ENCODE measurements at regions not wholly inside any gene's neighbourhood (a gene's known extent, or its start where the extent isn't known, plus 50 kb on each side); places are given as distances from the start of the nearest gene placed in this dataset.

DNA sequence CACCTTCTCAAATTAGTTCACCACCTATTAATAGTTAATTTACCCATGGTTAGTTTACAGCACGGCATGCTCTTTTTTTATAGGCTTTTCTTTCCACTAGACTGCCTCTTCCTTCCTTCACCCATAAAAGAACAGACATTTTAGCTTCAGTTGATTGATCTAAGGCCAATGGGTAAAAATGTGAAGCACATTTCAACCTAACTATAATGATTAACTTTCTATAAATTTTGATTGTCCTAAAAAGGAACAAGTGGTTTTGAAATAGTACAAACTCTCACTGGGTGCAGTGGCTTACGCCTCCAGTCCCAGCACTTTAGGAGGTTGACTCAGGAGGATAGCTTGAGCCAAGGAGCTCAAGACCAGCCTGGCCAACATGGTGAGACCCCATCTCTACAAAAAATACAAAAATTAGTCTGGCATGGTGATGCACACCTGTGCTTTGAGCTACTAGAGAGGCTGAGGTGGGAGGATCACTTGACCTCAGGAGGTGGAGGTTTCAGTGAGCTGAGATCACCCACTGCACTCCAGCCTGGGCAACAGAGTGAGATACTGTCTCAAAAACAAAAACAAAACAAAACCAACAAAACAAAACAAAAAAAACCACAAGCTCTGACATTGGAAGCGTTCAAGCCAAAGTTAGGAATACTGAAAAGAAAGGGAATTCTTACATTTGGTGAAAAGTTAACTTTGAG, 89.9 kb upstream of the FAT1 start:
- Histone ChIP-seq H3K4me3 (ENCODE audit: low read depth in 1 of 2, low read length in 2 of 2) (no peak overlapping the region), H3K9me3 (ENCODE audit: control insufficient read depth in 1 of 2, low read length in 2 of 2) (no peaks in the 10 kb centered on the region), H3K4me1 (ENCODE audit: control insufficient read depth in 1 of 2, insufficient read depth in 2 of 2, low read length in 2 of 2) (no peaks in the 10 kb centered on the region), H3K27me3 (ENCODE audit: control insufficient read depth in 1 of 2, insufficient read depth in 2 of 2, low read length in 2 of 2) (no peaks in the 10 kb centered on the region), H3K36me3 (ENCODE audit: control insufficient read depth in 1 of 2, insufficient read depth in 2 of 2, low read length in 2 of 2) (no peaks in the 10 kb centered on the region), H3K9ac (ENCODE audit: low read depth in 1 of 2, low read length in 2 of 2) (no peak overlapping the region), H3K27ac (ENCODE audit: low read depth, low read length) (no peak overlapping the region)

GRCh38 chr4:186814535-186815070, 90.9 kb upstream of the FAT1 start:
- Histone ChIP-seq H3K36me3 (ENCODE audit: control insufficient read depth in 1 of 2, insufficient read depth in 2 of 2, low read length in 2 of 2) (no peaks in the 10 kb centered on the region), H3K9me3 (ENCODE audit: control insufficient read depth in 1 of 2, low read length in 2 of 2) (no peaks in the 10 kb centered on the region), H3K9ac (ENCODE audit: low read depth in 1 of 2, low read length in 2 of 2) (no peak overlapping the region), H3K27me3 (ENCODE audit: control insufficient read depth in 1 of 2, insufficient read depth in 2 of 2, low read length in 2 of 2) (no peaks in the 10 kb centered on the region), H3K4me1 (ENCODE audit: control insufficient read depth in 1 of 2, insufficient read depth in 2 of 2, low read length in 2 of 2) (peaks cover under 1 to 3% of the 10 kb centered on the region in 2 donors), H3K27ac (ENCODE audit: low read depth, low read length) (no peak overlapping the region), H3K4me3 (ENCODE audit: low read depth in 1 of 2, low read length in 2 of 2) (no peak overlapping the region)

DNA sequence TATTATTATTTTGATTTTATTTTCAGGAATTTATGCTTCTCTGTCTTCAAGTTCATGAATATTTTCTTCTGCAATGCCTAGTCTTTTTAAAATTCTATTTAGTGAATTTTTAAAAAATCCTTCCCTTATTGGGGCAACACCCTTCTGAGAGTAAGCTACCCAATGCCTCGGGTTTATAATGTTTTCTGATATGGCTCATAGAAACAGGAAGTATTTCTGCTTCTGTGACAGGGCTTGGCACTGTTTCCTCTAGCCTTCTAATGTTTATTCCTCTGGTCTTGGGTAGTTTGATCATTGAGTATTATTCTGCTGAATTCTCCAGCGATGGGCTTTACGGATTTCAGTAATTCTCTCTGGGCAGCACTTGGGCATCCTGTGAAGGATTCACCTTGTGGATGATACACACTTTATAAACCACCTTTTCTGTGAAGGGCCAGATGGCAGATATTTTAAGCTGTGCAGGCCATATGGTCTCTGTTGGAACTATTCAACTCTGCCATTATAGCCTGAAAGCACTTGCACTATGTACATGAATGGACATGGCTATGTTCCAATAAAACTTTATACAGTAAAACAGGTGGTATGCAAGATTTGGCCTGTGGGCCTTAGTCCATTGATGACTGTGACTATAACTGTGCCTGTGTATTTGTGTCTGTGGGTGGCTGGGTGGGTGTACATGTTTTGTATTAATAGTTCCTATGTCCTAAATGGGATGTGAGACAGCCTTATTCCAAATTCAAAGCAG, 95.9 kb upstream of the FAT1 start:
- no peak overlapping the region for H3K4me3 ChIP-seq (ENCODE audit: low read depth in 1 of 2, low read length in 2 of 2)
- H3K36me3 ChIP-seq (ENCODE audit: control insufficient read depth in 1 of 2, insufficient read depth in 2 of 2, low read length in 2 of 2): no peaks in the 10 kb centered on the region
- no peaks in the 10 kb centered on the region for H3K9me3 ChIP-seq (ENCODE audit: control insufficient read depth in 1 of 2, low read length in 2 of 2)
- no peak overlapping the region for H3K27ac ChIP-seq (ENCODE audit: low read depth, low read length)
- H3K4me1 ChIP-seq (ENCODE audit: control insufficient read depth in 1 of 2, insufficient read depth in 2 of 2, low read length in 2 of 2): peaks cover 13 to 25% of the 10 kb centered on the region in 2 donors
- no peak overlapping the region for H3K9ac ChIP-seq (ENCODE audit: low read depth in 1 of 2, low read length in 2 of 2)
- H3K27me3 ChIP-seq (ENCODE audit: control insufficient read depth in 1 of 2, insufficient read depth in 2 of 2, low read length in 2 of 2): no peaks in the 10 kb centered on the region

- Histone ChIP-seq H3K27me3 (ENCODE audit: control insufficient read depth in 1 of 2, insufficient read depth in 2 of 2, low read length in 2 of 2) (no peaks in the 10 kb centered on the region), H3K27ac (ENCODE audit: low read depth, low read length) (no peak overlapping the region), H3K4me3 (ENCODE audit: low read depth in 1 of 2, low read length in 2 of 2) (no peak overlapping the region), H3K9ac (ENCODE audit: low read depth in 1 of 2, low read length in 2 of 2) (no peak overlapping the region), H3K9me3 (ENCODE audit: control insufficient read depth in 1 of 2, low read length in 2 of 2) (no peaks in the 10 kb centered on the region), H3K36me3 (ENCODE audit: control insufficient read depth in 1 of 2, insufficient read depth in 2 of 2, low read length in 2 of 2) (no peaks in the 10 kb centered on the region), H3K4me1 (ENCODE audit: control insufficient read depth in 1 of 2, insufficient read depth in 2 of 2, low read length in 2 of 2) (peaks cover 14 to 32% of the 10 kb centered on the region in 2 donors)
Measured at GRCh38 chr4:186820391-186820891, 96.8 kb upstream of the FAT1 start.

GRCh38 chr4:186823989-186824388, 100.3 kb upstream of the FAT1 start:
- Histone ChIP-seq H3K36me3 (ENCODE audit: control insufficient read depth in 1 of 2, insufficient read depth in 2 of 2, low read length in 2 of 2) (no peaks in the 10 kb centered on the region), H3K4me1 (ENCODE audit: control insufficient read depth in 1 of 2, insufficient read depth in 2 of 2, low read length in 2 of 2) (peaks cover 25 to 40% of the 10 kb centered on the region in 2 donors), H3K9ac (ENCODE audit: low read depth in 1 of 2, low read length in 2 of 2) (no peak overlapping the region), H3K27me3 (ENCODE audit: control insufficient read depth in 1 of 2, insufficient read depth in 2 of 2, low read length in 2 of 2) (no peaks in the 10 kb centered on the region), H3K27ac (ENCODE audit: low read depth, low read length) (no peak overlapping the region), H3K4me3 (ENCODE audit: low read depth in 1 of 2, low read length in 2 of 2) (no peak overlapping the region), H3K9me3 (ENCODE audit: control insufficient read depth in 1 of 2, low read length in 2 of 2) (no peaks in the 10 kb centered on the region)

DNA sequence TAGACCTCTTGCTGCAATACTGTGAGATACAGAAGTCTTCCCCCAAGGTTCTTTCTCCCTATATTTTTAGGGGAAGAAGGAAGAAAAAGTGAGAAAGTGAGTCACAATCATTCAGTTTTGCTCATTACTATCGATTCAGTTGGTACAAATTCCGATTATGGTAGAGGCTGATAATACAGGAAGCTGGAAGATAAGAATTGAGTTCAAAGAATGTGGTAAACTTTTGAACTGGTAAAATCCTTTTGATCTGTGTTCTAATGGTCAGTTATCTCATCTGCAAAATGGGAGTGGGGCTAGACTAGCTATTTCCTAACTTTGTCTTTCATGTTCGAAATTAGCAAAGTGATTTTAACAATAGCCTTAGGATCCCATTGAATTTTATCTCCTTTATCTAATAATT, 101.4 kb upstream of the FAT1 start:
- Histone ChIP-seq H3K4me3 (ENCODE audit: low read depth in 1 of 2, low read length in 2 of 2) (no peak overlapping the region), H3K27me3 (ENCODE audit: control insufficient read depth in 1 of 2, insufficient read depth in 2 of 2, low read length in 2 of 2) (no peaks in the 10 kb centered on the region), H3K9me3 (ENCODE audit: control insufficient read depth in 1 of 2, low read length in 2 of 2) (no peaks in the 10 kb centered on the region), H3K9ac (ENCODE audit: low read depth in 1 of 2, low read length in 2 of 2) (no peak overlapping the region), H3K27ac (ENCODE audit: low read depth, low read length) (no peak overlapping the region), H3K36me3 (ENCODE audit: control insufficient read depth in 1 of 2, insufficient read depth in 2 of 2, low read length in 2 of 2) (no peaks in the 10 kb centered on the region), H3K4me1 (ENCODE audit: control insufficient read depth in 1 of 2, insufficient read depth in 2 of 2, low read length in 2 of 2) (peaks cover 31 to 43% of the 10 kb centered on the region in 2 donors)

DNA sequence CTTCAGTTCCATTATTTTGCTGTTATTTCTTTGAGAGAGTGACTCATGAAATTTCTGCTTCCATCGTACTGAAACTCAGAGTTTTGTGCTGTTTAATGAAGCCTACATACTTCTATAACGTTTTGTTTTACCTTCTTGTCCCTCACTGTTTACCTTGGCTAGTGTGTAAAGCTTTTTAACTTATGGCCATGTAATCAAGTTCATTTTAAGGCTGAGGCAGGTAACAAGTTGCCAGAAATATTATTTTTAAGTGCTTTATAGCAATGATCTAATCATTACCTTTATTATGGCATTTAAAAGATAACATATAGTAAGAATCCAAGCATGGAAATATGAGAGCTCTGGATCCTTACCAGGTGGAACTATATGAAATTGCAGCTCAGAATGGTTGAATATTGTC, 102.3 kb upstream of the FAT1 start:
- Histone ChIP-seq H3K9me3 (ENCODE audit: control insufficient read depth in 1 of 2, low read length in 2 of 2) (no peaks in the 10 kb centered on the region), H3K27ac (ENCODE audit: low read depth, low read length) (no peak overlapping the region), H3K4me1 (ENCODE audit: control insufficient read depth in 1 of 2, insufficient read depth in 2 of 2, low read length in 2 of 2) (peaks cover 36 to 43% of the 10 kb centered on the region in 2 donors), H3K9ac (ENCODE audit: low read depth in 1 of 2, low read length in 2 of 2) (no peak overlapping the region), H3K4me3 (ENCODE audit: low read depth in 1 of 2, low read length in 2 of 2) (no peak overlapping the region), H3K36me3 (ENCODE audit: control insufficient read depth in 1 of 2, insufficient read depth in 2 of 2, low read length in 2 of 2) (no peaks in the 10 kb centered on the region), H3K27me3 (ENCODE audit: control insufficient read depth in 1 of 2, insufficient read depth in 2 of 2, low read length in 2 of 2) (no peaks in the 10 kb centered on the region)

DNA sequence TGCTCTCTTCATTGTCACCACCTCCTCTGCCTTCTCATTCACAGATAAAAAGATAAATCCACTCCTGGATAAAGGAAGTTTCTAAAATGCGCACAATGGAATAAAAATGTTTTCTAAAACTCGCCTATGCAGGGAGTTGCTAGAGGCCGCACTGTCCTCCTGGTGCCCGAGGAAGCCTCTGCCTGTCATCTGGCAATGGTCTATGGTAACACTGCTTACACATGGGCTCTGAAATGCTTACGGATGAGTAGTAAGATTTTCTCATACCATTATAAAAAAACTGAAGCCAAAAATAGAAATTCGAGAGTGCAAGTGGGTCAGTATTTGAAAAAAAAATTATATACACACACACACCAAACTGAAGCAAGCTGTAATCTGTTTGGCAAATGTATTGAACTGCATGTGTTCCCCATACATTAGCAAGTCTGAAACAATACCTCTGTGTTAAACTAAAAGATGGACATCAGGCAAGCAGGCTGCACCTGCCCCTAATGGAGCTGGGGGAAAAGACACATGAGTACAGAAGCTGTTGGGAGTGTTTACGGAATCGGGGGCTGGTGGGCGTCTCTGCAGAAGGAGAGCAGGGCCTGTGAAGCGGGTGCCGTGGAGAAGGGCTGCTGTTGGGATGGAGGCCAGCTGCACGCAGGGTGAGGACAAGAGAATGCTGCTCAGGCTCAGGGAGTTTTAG, 103.3 kb upstream of the FAT1 start:
- Histone ChIP-seq H3K27me3 (ENCODE audit: control insufficient read depth in 1 of 2, insufficient read depth in 2 of 2, low read length in 2 of 2) (no peaks in the 10 kb centered on the region), H3K4me1 (ENCODE audit: control insufficient read depth in 1 of 2, insufficient read depth in 2 of 2, low read length in 2 of 2) (peaks cover 36 to 44% of the 10 kb centered on the region in 2 donors), H3K4me3 (ENCODE audit: low read depth in 1 of 2, low read length in 2 of 2) (no peak overlapping the region), H3K9ac (ENCODE audit: low read depth in 1 of 2, low read length in 2 of 2) (no peak overlapping the region), H3K9me3 (ENCODE audit: control insufficient read depth in 1 of 2, low read length in 2 of 2) (no peaks in the 10 kb centered on the region), H3K27ac (ENCODE audit: low read depth, low read length) (no peak overlapping the region), H3K36me3 (ENCODE audit: control insufficient read depth in 1 of 2, insufficient read depth in 2 of 2, low read length in 2 of 2) (no peaks in the 10 kb centered on the region)

DNA sequence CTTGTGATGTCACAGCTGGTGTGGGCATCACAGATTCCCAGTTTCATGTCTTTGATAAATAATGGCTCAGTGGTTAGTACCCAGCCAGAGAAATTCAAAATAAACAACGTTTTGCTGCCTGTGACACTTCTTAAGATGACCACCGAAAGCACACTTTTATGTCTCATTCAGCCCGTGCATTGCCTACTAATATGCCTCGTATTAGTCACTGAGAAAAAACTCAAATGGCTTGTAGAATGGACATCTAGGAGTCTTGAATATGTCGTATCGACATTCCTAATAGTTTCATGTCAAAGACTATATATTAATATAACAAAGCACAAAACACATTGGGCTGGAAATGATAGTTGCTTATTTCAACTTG, 103.9 kb upstream of the FAT1 start:
- no peaks in the 10 kb centered on the region for H3K36me3 ChIP-seq (ENCODE audit: control insufficient read depth in 1 of 2, insufficient read depth in 2 of 2, low read length in 2 of 2)

DNA sequence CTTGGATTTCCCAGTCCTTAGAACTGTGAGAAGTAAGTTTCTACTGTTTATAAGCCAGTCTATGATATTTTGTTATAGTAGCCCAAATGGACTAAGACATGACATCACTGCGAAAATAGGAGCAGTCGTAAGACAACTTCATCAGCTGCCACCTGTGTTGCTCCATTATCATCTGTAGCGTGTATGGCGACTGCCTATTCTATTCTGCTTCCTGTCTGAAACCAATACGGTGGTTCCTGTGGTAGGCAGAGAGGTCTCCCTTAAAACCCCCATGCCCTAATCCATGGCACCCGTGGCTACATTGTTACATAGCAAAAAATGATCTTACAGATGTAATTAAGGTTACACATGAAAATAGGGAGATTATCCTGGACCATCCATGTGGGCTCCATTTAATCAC, 105.4 kb upstream of the FAT1 start:
- Histone ChIP-seq H3K27me3 (ENCODE audit: control insufficient read depth in 1 of 2, insufficient read depth in 2 of 2, low read length in 2 of 2) (no peaks in the 10 kb centered on the region), H3K27ac (ENCODE audit: low read depth, low read length) (no peak overlapping the region), H3K9ac (ENCODE audit: low read depth in 1 of 2, low read length in 2 of 2) (no peak overlapping the region), H3K4me3 (ENCODE audit: low read depth in 1 of 2, low read length in 2 of 2) (no peak overlapping the region), H3K4me1 (ENCODE audit: control insufficient read depth in 1 of 2, insufficient read depth in 2 of 2, low read length in 2 of 2) (peaks cover 33 to 45% of the 10 kb centered on the region in 2 donors), H3K9me3 (ENCODE audit: control insufficient read depth in 1 of 2, low read length in 2 of 2) (no peaks in the 10 kb centered on the region), H3K36me3 (ENCODE audit: control insufficient read depth in 1 of 2, insufficient read depth in 2 of 2, low read length in 2 of 2) (no peaks in the 10 kb centered on the region)

More for the DNA sequence above, 103.9 kb upstream of the FAT1 start:
- Histone ChIP-seq H3K27me3 (ENCODE audit: control insufficient read depth in 1 of 2, insufficient read depth in 2 of 2, low read length in 2 of 2) (no peaks in the 10 kb centered on the region), H3K9ac (ENCODE audit: low read depth in 1 of 2, low read length in 2 of 2) (no peak overlapping the region), H3K27ac (ENCODE audit: low read depth, low read length) (no peak overlapping the region), H3K9me3 (ENCODE audit: control insufficient read depth in 1 of 2, low read length in 2 of 2) (no peaks in the 10 kb centered on the region), H3K4me1 (ENCODE audit: control insufficient read depth in 1 of 2, insufficient read depth in 2 of 2, low read length in 2 of 2) (peaks cover 36 to 48% of the 10 kb centered on the region in 2 donors), H3K4me3 (ENCODE audit: low read depth in 1 of 2, low read length in 2 of 2) (no peak overlapping the region)

Measured in duodenal mucosa (tissue), 2 donors.